ENCODE measurements at regions not wholly inside any gene's neighbourhood (a gene's known extent, or its start where the extent isn't known, plus 50 kb on each side); places are given as distances from the start of the nearest gene placed in this dataset.
"Not testable (repeated sequence)": the region's sequence is repeated elsewhere in the genome, so short reads cannot be mapped to it uniquely, and the experiment has no call there.

DNA sequence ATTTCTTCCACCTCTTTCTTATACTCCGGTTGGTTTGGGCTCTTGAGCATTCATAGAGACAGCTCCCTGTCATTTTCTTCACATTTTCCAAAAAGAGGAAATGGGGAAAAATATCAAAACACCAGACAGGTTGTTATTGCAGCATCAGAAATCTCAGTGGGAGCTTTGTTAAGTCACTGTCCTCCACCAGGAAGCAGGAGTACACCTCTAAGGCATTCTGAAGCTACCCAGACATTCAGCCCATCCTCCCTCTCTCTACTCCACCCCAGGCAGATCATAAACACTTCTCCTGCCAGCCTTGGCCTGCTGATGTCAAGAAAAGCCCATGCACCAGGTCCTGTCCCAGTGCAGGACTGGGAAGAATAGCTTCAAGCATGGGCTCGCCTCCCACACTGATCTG lies 1198.3 kb downstream of the VRK1 start:
- DNase-seq, result no peak

DNA sequence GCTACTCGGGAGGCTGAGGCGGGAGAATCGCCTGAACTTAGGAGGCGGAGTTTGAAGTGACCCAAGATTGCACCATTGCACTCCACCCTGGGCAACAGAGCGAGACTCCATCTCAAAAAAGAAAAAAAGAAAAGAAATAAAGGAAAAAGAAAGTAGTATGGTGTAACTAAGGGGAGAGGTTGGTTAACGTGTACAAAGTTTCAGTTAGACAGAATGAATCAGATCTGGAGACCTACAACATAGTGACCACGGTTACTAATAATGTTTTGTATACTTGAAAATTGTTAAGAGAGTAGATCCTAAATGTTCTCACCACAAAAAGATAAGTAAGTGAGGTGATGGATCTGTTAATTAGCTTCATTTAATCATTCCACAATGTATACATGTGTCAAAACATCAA lies 1208.8 kb downstream of the VRK1 start:
- no peak for DNase-seq

DNA sequence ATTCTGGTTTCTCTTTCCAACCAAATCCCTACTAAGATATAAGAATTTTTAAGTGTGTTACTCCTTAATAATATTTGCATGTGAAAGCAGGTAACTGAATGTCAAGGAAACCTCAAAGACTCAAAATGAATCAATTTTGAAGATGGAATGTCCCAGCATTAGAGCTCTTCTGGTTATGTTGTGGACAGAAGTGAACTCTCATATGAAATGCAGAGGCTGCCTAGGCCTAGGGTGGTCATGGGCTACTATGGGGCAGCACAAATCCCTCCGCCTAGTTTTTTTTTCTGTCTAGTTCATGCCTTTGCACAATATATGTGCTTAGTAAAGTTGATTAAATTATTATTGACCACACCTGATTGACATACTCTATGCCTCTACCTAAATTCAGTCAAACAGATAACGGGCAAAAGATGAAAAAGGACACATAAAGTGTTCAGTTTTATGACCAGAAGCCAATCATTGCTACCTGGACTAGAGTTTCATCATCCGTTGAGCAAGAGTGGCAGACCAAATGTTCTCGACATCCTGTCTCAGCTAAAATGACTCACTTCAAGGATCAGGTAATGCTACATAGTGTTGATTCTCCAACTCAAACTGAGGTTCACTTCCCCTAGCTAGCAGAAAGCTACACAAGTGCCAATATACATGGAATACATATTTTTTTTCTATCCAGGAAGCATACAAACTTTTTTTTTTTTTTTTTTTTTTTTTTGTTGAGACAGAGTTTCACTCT lies 1211.4 kb downstream of the VRK1 start:
- no peak for DNase-seq

- not testable (repeated sequence) for DNase-seq
Measured at GRCh38 chr14:98009177-98009576, 1212.0 kb downstream of the VRK1 start.

GRCh38 chr14:98010784-98011183 lies 1213.6 kb downstream of the VRK1 start:
- DNase-seq, result no peak

GRCh38 chr14:98014851-98015615 lies 1217.9 kb downstream of the VRK1 start:
- DNase-seq, result no peak

- no peak for DNase-seq
Measured at GRCh38 chr14:98015921-98016320, 1218.7 kb downstream of the VRK1 start.

- DNase-seq, result no peak
Measured at GRCh38 chr14:98018628-98019027, 1221.4 kb downstream of the VRK1 start.

DNA sequence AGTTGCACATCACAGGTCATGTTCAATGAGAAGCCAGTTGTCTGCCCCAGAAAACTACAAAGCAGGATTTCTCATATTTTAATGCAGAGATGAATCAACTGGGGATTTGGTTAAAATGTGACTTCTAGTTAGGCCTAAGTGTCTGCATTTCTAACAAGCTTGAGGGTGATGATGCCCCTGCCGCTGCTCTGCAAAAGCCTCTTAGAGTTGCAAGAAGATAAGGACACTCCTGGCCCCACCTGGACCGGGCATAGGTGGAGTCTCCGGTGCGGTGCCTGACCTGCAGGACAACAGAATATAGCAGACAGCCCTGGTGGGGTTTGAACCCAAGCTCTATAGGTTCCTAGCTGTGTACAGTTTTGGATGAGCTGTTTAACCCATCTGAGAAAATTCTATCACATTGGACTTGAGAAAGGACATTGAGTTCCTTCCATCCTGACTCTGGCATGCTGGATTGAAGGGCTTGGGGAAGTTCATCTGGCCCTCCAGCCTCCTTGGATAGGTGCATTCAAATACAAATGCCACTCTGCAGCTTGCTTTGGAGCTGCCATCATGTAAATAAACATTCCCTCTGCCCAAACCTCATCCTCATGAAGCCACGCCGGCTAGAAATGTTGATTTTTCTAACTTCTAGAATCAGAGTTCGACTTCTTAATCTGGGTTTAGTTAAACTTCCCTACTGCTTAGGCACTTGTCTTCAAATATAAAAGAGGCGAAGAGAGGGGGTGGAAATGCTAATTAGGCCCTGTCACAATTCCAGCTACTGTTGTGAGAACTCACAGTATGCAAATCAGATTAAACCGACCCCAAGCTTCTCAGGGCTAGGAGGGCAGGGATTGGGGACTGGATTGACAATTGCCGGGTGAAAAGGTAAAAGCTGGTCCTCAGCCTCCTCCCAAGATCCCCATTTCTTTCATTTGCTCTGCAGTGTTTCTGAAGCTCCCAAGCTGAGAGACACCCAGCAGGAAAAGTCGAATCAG lies 1225.6 kb downstream of the VRK1 start:
- no peak for DNase-seq

- no peak for DNase-seq
Measured at GRCh38 chr14:98028162-98028561, 1231.0 kb downstream of the VRK1 start.

- DNase-seq, result no peak
Measured at GRCh38 chr14:98035396-98035795, 1236.6 kb downstream of the BCL11B start.

DNA sequence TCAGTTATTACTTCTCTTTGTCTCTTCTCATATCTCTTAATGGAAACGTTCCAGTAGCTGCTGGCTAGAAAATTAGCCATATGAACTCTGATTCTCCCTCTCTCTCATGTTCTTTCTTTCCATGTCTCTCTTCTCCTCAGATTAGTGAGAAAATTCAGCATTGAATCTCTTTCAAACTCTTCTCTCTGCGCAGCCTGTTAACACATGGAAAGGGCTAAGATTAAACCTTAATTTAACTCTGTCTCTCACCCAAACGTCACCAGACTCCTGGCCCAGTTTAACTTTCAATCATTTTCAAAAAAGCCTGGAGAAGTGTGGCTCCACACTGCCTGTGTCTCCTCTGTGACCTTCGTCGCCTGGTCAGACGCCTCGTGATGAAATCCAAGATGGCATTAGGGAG lies 1234.2 kb downstream of the BCL11B start:
- no peak for DNase-seq

- no peak for DNase-seq
Measured at GRCh38 chr14:98056946-98057345, 1215.1 kb downstream of the BCL11B start.

- DNase-seq, result no peak
Measured at GRCh38 chr14:98059106-98059505, 1212.9 kb downstream of the BCL11B start.

GRCh38 chr14:98062083-98062482 lies 1209.9 kb downstream of the BCL11B start:
- no peak for DNase-seq

DNA sequence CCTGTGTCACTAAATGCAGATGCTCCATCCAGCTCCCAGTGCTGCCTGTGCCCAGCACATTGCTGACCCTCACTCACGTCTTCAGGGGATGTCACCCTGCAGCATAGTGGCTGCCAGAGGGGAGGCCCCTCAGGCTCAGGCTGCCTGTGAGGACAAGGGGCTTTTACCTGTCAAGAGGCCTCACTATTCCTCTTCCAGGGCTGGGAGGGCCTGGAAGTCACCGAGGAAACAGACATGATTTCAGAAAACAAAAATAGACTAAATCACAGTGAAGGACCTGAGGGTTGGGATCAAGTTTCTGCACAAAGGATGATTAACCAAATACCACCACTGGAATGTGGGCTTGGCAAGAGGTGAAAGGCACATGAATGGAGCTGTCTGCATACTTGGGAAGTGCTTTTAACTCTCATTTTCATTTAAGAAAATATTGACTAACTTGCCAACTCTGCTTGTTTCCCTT lies 1202.3 kb downstream of the BCL11B start:
- DNase-seq, result no peak

DNA sequence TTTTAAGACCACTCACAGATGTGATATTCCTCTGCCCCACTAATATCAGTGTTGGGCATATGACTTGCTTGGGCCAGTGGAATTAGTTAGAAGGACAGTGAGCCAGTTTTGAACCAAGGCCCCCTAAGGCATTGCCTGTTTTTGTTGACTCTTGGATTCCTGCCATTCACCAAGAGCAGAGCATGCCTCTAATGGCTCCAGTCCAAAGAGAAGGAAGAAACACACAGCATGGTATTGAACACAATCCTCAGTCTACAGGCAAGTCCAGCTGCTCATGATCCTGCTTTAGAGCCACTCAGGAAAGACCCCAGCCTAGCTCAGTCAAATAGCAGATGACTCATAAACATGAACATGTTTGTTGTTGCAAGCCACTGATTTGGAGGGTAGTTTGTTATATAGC lies 1201.5 kb downstream of the BCL11B start:
- DNase-seq, result no peak

- no peak for DNase-seq
Measured at GRCh38 chr14:98074111-98074510, 1197.9 kb downstream of the BCL11B start.

DNA sequence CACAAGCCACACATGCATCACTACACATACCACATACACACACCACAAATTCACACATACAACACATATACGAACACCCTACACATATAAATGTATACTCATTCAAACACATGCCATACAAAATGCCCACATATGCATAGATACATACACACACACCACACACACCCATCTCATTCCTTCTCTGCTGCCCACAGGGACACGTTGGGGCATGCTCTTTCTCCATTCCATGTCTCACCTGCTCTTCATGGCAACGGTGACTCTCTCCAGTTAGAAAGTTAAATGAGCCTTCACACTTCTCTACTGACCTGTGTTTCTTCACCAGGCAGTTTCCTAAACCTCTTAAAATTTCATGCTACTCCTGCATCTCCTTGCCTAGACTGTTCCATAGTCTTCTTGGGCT lies 1194.8 kb downstream of the BCL11B start:
- no peak for DNase-seq

GRCh38 chr14:98082833-98083232 lies 1189.2 kb downstream of the BCL11B start:
- DNase-seq, result no peak

GRCh38 chr14:98085751-98086150 lies 1186.2 kb downstream of the BCL11B start:
- DNase-seq, result no peak

- DNase-seq, result no peak
Measured at GRCh38 chr14:98093111-98093510, 1178.9 kb downstream of the BCL11B start.

GRCh38 chr14:98099527-98099926 lies 1172.5 kb downstream of the BCL11B start:
- DNase-seq, result no peak

Measured in suppressor macrophage treated with lipopolysaccharide for 4 hours (primary cell).